H54 (cell line): ENCODE measurements at regions not wholly inside any gene's neighbourhood (a gene's known extent, or its start where the extent isn't known, plus 50 kb on each side); places are given as distances from the start of the nearest gene placed in this dataset.
"Not testable (repeated sequence)": the region's sequence is repeated elsewhere in the genome, so short reads cannot be mapped to it uniquely, and the experiment has no call there.

Experiments used
- DNase-seq: peaks from one replicate; pipeline ENCODE4 v3.0.0; 2011; ENCODE audit warnings: low spot score, mixed read lengths; ENCODE audit not compliant: insufficient read length
- FAIRE-seq: peaks from 3 replicates; lab custom pipeline; 2011; peaks lifted over from hg19 to GRCh38; lab: Jason Lieb, UNC
- POLR2A ChIP-seq: IDR thresholded peaks from 2 replicates; pipeline ENCODE4 v1.6.1; 2011; ENCODE audit warnings: low read depth, mild to moderate bottlenecking, low read length

DNA sequence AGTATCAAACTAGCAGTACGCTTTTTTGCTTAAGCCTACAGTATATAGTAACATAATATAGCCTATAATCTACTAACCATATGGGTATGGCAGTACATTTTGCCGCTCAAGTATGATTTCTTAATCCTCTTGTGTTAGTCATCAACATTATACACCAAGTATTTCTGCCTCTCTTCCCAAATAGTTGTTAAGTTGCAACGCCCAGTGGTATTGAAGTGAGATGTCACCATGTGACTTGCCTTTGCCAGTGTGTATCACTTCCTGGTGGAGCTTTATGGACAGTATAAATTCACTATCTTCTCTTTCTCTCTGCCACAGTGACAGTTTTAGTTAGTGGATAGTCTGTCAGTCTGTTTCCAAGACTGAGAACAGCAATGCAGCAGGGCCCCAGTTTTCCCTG is 535.5 kb downstream of the PDHA2 start:
- FAIRE-seq, result no peak
- DNase-seq, result no peak
- TF ChIP-seq POLR2A, result no peak

DNA sequence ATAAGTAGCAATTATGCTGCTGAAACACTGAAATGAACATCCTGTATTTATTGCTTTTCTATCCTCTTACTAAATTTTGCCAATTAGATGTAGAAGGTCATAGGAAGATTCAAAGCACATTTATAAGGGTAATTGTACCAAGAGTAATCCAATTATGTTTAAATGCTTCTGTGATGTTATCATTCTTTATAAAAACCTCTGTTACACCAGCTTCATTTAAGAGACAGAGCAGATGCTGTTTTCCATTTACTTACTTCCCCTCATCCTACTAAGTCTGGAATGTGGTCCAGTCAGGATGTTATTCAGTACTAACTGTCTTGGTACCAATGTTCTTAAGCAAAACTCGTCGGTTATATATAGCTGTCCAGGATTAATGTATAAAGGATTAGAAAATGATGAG is 539.6 kb downstream of the PDHA2 start:
- FAIRE-seq (no peak), DNase-seq (no peak)
- TF ChIP-seq POLR2A, result no peak

DNA sequence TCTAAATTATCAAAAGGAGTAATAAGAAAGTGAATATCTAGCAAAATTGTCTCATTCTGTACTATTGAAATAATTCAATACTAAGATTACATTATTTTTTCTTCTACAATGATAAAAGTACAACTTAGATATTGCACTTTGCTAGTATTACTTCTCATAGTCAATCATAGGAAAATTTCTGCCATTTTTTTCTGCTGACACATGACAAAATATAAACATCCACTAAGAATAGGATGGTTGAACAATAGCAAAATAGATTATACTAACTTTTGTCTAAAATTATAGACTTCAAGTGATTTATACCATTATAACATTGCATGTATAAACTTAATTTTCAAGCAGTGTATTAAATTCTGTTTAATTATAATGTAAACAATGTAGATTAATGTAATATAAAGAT is 540.2 kb downstream of the PDHA2 start:
- TF ChIP-seq POLR2A, result no peak
- FAIRE-seq (no peak), DNase-seq (no peak)

DNA sequence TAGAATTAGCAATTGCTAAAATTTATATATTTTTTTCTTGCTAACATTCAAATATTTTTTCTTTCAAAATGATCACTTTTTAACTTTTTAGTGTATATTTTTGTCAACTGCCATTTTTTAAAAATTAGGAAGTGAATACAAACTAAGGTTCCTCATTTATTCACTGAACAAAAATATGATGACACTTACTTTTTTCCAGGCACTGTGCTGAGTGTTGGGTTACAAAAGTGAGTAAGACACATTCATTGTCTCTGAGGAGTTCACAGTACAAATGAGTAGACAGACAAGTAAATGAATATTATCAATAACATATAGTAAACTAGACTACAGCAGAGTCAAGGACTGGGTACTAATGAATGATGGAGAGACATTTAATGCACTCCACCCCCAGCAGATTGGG is 543.5 kb downstream of the PDHA2 start:
- TF ChIP-seq POLR2A, result no peak
- DNase-seq (no peak), FAIRE-seq (no peak)

DNA sequence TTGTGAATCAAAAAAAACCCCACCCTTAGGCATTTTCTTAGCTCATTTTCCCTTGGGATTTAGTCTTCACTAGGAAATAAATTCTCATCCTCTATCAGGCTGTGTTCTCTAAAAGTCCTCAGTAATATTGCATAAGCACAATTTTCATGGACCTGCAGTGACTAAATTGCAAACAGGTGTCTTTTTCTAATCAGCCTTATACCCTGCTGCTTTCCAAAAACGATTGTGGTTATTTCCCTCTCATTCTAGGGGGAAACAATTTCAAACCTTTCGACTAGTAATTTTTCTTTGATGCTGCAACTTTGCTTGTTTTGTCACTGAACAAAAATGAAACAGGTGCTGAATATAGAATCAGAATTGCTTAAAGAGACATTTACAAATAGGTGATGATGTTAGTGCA is 549.9 kb downstream of the PDHA2 start:
- TF ChIP-seq POLR2A, result no peak
- DNase-seq (no peak), FAIRE-seq (no peak)

DNA sequence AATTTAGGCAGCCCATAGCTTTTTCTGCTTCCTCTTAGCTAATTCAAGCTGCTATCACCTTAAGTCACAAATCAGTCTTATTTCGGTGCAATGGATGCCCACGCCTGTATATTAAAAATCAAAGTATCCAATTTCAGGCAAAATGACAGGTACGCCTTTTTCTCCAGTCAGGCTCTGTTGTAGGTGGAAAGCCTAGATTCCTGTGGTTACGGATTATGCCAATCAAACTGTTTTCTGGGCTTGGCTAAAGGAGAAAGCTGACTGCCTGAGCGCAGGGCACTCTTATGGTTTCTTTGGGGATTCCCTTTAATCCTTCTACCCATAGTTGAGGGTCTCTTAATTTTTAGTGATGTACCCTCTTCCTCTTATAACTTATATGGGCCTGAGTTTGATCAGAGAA is 550.5 kb downstream of the PDHA2 start:
- no peak for TF ChIP-seq POLR2A
- FAIRE-seq (no peak), DNase-seq (no peak)

DNA sequence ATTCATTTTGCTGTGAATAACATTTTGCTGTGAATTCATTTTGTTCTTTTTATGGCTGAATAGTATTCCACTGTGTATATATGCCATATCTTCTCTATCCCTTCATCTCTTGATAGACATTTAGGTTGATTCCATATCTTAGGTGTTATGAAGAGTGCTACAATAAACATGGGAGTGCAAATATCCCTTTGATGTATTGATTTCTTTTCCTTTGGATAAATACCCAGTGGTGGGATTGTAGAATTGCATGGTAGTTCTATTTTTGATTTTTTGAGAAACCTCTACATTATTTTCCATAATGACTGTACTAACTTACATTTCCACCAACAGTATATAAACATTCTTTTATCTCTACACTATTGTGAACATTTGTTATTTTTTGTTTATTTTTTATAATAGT is 555.9 kb downstream of the PDHA2 start:
- no peak for FAIRE-seq
- no peak for DNase-seq

DNA sequence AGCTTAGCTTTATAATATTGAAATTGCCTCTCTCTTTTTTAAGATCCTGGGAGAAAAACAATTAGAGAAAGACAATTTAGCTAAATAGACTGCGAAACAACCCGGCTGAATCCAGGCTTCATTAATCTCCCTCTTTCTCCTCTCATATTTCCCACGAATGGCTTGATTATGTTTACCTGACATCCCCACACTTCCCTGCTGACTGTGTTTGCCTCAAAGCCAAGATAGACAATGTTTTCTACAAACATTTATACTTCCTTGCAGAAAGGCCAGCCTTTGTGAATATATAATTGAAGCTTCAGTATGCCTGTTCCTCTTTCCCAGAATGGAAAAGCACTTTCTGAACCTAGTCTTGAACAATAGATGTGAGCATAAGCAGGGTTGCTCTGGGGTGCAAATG is 566.8 kb downstream of the PDHA2 start:
- FAIRE-seq (no peak), DNase-seq (no peak)
- no peak for TF ChIP-seq POLR2A

More for the DNA sequence above, 555.9 kb downstream of the PDHA2 start:
- no peak for TF ChIP-seq POLR2A

DNA sequence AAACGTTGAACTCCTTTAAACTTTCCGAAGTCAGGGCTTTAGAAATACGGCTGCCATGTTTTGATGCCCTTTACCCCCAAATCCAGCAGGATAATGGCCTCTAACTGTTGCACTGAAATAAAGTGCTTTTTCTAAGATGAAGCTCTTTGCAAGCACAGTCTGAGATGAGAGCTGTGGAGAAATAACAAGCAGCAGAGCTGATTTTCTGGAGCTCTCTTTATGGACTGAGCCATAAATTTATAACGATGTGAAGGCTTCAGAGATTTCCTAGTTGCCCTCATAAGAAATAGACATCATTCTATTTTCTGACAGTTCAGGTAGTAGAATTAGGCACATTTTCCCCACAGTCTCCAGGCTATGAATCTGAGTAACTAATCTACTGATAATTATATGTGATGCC is 567.3 kb downstream of the PDHA2 start:
- no peak for FAIRE-seq
- DNase-seq, result no peak
- no peak for TF ChIP-seq POLR2A

DNA sequence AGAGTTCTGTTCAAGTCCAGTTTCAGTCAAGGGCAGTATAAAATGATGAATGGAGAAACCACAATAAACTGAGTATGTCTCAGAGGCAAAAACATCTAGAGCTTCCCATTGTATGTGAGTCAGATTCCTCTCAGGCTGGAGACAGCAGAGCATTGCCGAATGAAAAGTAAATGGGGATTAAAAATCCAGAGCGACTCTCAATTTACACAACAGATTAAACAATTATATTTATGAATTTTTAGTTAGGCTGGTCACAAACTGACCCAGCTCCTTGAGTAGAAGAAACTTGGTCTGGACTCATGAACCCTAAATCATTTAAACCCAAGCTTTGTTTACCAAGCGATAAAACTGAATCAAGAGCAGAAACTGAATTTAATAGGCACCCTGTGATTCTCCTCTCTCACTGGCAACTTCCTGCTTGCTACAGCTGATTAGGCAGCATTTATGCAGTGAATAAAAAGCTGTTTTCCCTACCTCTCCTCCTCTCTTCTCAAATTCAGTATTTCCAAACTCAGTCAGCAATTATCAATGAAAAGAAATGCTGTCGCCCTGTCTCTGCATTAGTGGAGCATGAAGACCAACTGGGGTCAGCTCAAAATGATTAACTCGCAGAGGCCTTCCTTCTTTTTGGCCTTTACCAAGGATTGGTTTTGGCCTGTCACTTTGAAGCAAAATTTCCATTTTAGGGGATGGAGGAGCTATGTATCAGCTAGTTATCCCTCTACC is 568.0 kb downstream of the PDHA2 start:
- FAIRE-seq, result no peak
- no peak for DNase-seq

DNA sequence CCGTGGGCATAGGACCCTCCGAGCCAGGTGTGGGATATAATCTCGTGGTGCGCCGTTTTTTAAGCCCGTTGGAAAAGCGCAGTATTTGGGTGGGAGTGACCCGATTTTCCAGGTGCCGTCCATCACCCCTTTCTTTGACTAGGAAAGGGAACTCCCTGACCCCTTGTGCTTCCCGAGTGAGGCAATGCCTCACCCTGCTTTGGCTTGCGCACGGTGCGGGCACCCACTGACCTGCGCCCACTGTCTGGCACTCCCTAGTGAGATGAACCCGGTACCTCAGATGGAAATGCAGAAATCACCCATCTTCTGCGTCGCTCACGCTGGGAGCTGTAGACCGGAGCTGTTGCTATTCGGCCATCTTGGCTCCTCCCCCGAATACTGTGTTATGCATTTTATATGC is 575.0 kb downstream of the PDHA2 start:
- not testable (repeated sequence) for FAIRE-seq, DNase-seq

More for the DNA sequence above, 568.0 kb downstream of the PDHA2 start:
- no peak for TF ChIP-seq POLR2A

DNA sequence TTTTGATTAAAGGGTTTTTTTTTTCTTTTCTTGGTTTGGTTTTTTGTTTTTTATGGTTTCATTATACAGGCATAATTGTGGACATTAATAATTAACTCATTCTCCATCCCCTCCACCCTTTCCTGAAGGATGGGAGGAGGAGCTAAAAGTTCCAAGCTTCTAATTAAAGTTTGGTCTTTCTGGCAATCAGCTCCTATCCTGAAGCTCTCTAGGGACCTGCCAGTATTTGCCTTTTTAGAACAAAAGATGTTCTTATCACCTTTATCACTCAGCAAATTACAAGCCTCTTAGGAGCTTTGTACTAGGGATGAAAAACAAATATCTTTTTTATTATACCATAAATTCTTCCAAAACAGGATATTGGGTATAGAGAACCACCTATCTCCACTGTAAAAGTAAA is 589.8 kb downstream of the PDHA2 start:
- no peak for TF ChIP-seq POLR2A
- no peak for DNase-seq
- no peak for FAIRE-seq

DNA sequence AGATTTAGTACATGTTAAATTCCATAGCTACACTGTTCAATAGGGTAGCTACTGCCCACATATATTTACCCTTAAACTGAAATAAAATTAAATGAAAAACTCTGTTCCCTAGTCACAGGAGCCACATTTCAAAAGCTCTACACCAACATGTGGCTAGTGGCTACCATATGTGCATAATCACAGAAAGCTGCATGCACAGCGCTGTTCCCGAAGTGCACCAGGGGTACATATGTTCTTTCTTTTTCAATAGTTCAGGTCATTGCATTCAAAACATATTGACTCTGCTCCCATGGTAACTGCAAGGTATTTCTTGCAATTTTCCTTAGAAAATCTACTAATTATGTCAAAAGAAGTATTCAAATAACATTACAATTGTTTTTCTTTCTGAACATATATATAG is 591.2 kb downstream of the PDHA2 start:
- no peak for FAIRE-seq
- TF ChIP-seq POLR2A, result no peak
- no peak for DNase-seq

DNA sequence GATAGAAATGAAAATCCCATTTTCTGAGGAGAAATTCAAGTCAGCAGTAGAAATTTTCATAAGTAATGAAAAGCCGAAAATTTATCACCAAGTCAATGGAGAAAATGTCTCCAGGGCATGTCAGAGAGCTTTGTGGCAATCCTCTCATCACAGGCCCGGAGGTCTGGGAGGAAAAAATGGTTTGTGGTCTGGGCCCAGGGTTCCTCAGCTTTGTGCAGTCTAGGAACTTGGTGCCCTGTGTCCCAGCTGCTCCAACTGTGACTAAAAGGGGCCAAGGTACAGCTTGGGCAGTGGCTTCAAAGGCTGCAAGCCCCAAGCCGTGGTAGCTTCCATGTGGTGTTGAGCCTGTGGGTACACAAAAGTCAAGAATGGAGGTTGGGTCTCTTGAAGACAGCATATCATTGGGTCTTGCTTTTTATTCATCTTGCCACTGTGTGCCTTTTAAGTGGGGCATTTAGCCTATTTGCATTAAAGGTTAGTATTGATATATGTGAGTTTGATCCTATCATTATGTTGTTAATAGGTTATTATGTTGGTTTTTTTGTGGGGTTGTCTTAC is 608.5 kb downstream of the PDHA2 start:
- no peak for DNase-seq
- no peak for FAIRE-seq
- TF ChIP-seq POLR2A, result no peak

DNA sequence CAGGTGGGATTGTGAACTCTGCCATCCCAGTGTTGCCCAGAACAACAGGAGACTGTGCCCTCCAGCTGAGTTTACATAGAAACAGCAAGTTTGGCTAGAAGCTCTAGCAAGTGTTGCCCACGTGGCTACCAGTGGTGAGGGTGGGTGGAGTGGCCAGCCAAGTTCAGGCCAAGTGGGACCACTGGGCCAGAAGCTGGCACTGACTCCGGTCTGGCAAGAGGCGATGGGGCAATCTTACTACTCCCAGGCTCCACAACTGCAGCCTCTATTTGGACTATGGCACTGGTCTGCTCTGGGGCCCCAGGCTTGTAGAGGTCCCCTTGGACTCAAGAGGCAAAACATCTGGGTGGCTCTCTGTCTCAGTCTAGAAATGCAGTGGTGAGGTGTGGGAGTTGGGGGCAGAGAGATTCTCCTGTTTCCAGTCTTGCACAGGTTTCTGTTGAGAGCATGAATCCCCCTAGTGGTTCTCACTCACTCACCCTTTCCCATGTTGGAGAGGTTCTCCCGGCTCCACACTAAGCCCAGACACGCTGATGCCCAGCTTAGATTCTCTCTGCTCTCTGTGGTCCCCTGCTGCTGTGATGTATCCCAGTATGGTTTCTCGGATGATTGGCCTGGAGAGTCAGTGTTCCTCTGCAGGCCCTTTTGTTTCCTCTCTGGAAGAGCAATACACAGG is 615.3 kb downstream of the PDHA2 start:
- DNase-seq (no peak), FAIRE-seq (no peak)
- TF ChIP-seq POLR2A, result no peak

DNA sequence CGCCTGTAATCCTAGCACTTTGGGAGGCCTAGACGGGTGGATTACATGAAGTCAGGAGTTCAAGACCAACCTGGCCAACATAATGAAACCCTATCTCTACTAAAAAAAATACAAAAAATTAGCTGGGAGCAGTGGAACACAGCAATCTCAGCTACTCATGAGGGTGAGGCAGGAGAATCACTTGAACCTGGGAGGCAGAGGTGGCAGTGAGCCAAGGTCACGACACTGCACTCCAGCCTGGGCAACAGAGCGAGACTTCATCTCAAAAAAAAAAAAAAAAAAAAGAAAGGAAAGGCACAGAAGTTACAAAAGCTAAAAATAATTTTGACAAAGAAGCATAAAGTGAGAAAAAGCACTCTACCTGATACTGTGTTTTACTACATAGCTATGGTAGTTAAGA is 618.1 kb downstream of the PDHA2 start:
- DNase-seq, FAIRE-seq: not testable (repeated sequence)
